OCI-LY3 (cell line): ENCODE measurements at regions not wholly inside any gene's neighbourhood (a gene's known extent, or its start where the extent isn't known, plus 50 kb on each side); places are given as distances from the start of the nearest gene placed in this dataset.

ENCODE experiments used
- H2AFZ ChIP-seq: fragments of 200-600, 300-600 bp; shearing (Covaris generic); 2 replicates; pipeline ENCODE4 v1.6.0; 2014; ENCODE audit warnings: antibody characterized with exemption, low read depth, low read length
- H3K27ac ChIP-seq: fragments of 200-600, 300-600 bp; sonication (generic); 2 replicates; pipeline ENCODE4 v1.5.1; 2014; ENCODE audit warnings: mild to moderate bottlenecking, low read length, moderate library complexity, mixed read lengths
- H3K27me3 ChIP-seq: fragments of 200-600, 300-600 bp; sonication (generic); 2 replicates; pipeline ENCODE4 v1.6.1; 2014; ENCODE audit warnings: low read depth, low read length, mixed read lengths
- H3K36me3 ChIP-seq: fragments of 200-600, 300-600 bp; sonication (generic); replicated peaks from 2 replicates; pipeline ENCODE3; 2014; ENCODE audit warnings: low read depth, low read length, mixed read lengths
- H3K4me1 ChIP-seq: fragments of 300-600, 200-600 bp; sonication (generic); 2 replicates; pipeline ENCODE4 v1.6.1; 2014; ENCODE audit warnings: low read length, mixed read lengths
- H3K4me2 ChIP-seq: fragments of 200-600, 300-600 bp; sonication (generic); 2 replicates; pipeline ENCODE4 v1.6.1; 2014; ENCODE audit warnings: low read length, mixed read lengths
- H3K4me3 ChIP-seq: fragments of 300-600, 200-600 bp; sonication (generic); 2 replicates; pipeline ENCODE4 v1.5.1; 2014; ENCODE audit warnings: antibody characterized with exemption, mild to moderate bottlenecking, low read length, moderate library complexity
- H3K79me2 ChIP-seq: fragments of 300-600, 200-600 bp; shearing (Covaris generic); 2 replicates; pipeline ENCODE4 v1.6.1; 2014; ENCODE audit warnings: mild to moderate bottlenecking, low read length, mixed read lengths
- H3K9ac ChIP-seq: fragments of 300-600, 200-600 bp; shearing (Covaris generic); 2 replicates; pipeline ENCODE4 v1.6.0; 2014; ENCODE audit warnings: mild to moderate bottlenecking, low read length, moderate library complexity
- H3K9me3 ChIP-seq: fragments of 200-600, 300-600 bp; shearing (Covaris generic); 2 replicates; pipeline ENCODE4 v1.6.1; 2014; ENCODE audit warnings: low read length, mixed read lengths; ENCODE audit not compliant: insufficient read depth
- H4K20me1 ChIP-seq: fragments of 200-600, 300-600 bp; sonication (generic); 2 replicates; pipeline ENCODE4 v1.6.1; 2016; ENCODE audit warnings: low read length, mixed read lengths; ENCODE audit not compliant: insufficient read depth
- CTCF ChIP-seq: fragments of 200-600, 300-600 bp; sonication (generic); IDR thresholded peaks from 2 replicates; pipeline ENCODE4 v1.5.1; 2014; ENCODE audit warnings: antibody characterized with exemption, low read length, low read depth
- EZH2phosphoT487 ChIP-seq: fragments of 200-600 bp; shearing (Covaris generic); IDR thresholded peaks from 2 replicates; pipeline ENCODE4 v1.6.1; 2018; ENCODE audit warnings: antibody characterized with exemption, mixed run types, low read depth

GRCh38 chr9:81414836-81415235, 274.5 kb downstream of the TLE1 start:
- Histone ChIP-seq H3K9me3 (no peaks in the 10 kb centered on the region), H3K27me3 (no peaks in the 10 kb centered on the region), H2AFZ (no peak overlapping the region), H3K9ac (no peak overlapping the region), H4K20me1 (no peaks in the 10 kb centered on the region), H3K4me3 (no peak overlapping the region), H3K79me2 (no peaks in the 10 kb centered on the region), H3K4me2 (no peak overlapping the region), H3K27ac (no peak overlapping the region), H3K36me3 (no peaks in the 10 kb centered on the region), H3K4me1 (no peaks in the 10 kb centered on the region)
- TF ChIP-seq EZH2phosphoT487 (no peak), CTCF (no peak)

GRCh38 chr9:81411961-81412360, 277.4 kb downstream of the TLE1 start:
- Histone ChIP-seq H4K20me1 (no peaks in the 10 kb centered on the region), H3K27me3 (no peaks in the 10 kb centered on the region), H3K9ac (no peak overlapping the region), H3K27ac (no peak overlapping the region), H3K4me2 (no peak overlapping the region), H2AFZ (no peak overlapping the region), H3K9me3 (no peaks in the 10 kb centered on the region), H3K36me3 (no peaks in the 10 kb centered on the region), H3K79me2 (no peaks in the 10 kb centered on the region), H3K4me1 (peaks cover 7% of the 10 kb centered on the region; the same call in 1 of the 2 replicates), H3K4me3 (no peak overlapping the region)
- TF ChIP-seq CTCF = no peak
- no peak for TF ChIP-seq EZH2phosphoT487

- Histone ChIP-seq H3K4me3 (no peak overlapping the region), H3K36me3 (no peaks in the 10 kb centered on the region), H3K79me2 (no peaks in the 10 kb centered on the region), H3K9me3 (no peaks in the 10 kb centered on the region), H2AFZ (no peak overlapping the region; the same call in 1 of the 2 replicates), H3K9ac (no peak overlapping the region), H4K20me1 (no peaks in the 10 kb centered on the region), H3K4me2 (no peak overlapping the region), H3K27ac (no peak overlapping the region), H3K27me3 (no peaks in the 10 kb centered on the region), H3K4me1 (peaks cover 7% of the 10 kb centered on the region; the same call in 1 of the 2 replicates)
- TF ChIP-seq CTCF (no peak), EZH2phosphoT487 (no peak)
These were observed 279.1 kb downstream of the TLE1 start for GRCh38 chr9:81410201-81410600.

GRCh38 chr9:81408951-81409350, 280.4 kb downstream of the TLE1 start:
- Histone ChIP-seq H3K27me3 (no peaks in the 10 kb centered on the region), H3K4me2 (no peak overlapping the region), H3K4me1 (peaks cover 7% of the 10 kb centered on the region; the same call in 1 of the 2 replicates), H4K20me1 (no peaks in the 10 kb centered on the region), H3K79me2 (no peaks in the 10 kb centered on the region), H3K9ac (no peak overlapping the region), H3K36me3 (no peaks in the 10 kb centered on the region), H3K27ac (no peak overlapping the region), H3K9me3 (no peaks in the 10 kb centered on the region), H3K4me3 (no peak overlapping the region), H2AFZ (no peak overlapping the region)
- TF ChIP-seq CTCF (no peak), EZH2phosphoT487 (no peak)
